ENCODE measurements at regions not wholly inside any gene's neighbourhood (a gene's known extent, or its start where the extent isn't known, plus 50 kb on each side); places are given as distances from the start of the nearest gene placed in this dataset.
"Not testable (repeated sequence)": the region's sequence is repeated elsewhere in the genome, so short reads cannot be mapped to it uniquely, and the experiment has no call there.

DNA sequence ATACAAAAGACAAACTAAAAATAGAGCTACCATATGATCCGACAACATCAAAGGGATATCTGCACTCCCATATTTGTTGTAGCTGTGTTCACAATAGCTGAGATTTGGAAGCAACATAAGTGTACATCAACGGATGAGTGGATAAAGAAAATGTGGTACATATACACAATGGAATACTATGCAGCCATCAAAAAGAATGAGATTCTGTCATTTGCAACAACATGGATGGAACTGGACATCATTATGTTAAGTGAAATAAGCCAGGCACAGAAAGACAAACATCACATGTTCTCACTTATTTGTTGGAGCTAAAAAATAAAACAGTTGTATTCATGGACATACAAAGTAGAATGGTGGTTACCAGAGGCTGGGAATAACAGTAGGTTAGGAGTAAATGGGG lies 527.0 kb downstream of the GLUD2 start:
- intact Hi-C loops (cut with DNase I): loop anchor here in 1 of 2 donors (5.0 kb wide), 1 partner anchor 1628 kb away; no protein-coding TSS in a partner anchor
- DNase-seq (ENCODE audit: low spot score): not testable (repeated sequence)

DNA sequence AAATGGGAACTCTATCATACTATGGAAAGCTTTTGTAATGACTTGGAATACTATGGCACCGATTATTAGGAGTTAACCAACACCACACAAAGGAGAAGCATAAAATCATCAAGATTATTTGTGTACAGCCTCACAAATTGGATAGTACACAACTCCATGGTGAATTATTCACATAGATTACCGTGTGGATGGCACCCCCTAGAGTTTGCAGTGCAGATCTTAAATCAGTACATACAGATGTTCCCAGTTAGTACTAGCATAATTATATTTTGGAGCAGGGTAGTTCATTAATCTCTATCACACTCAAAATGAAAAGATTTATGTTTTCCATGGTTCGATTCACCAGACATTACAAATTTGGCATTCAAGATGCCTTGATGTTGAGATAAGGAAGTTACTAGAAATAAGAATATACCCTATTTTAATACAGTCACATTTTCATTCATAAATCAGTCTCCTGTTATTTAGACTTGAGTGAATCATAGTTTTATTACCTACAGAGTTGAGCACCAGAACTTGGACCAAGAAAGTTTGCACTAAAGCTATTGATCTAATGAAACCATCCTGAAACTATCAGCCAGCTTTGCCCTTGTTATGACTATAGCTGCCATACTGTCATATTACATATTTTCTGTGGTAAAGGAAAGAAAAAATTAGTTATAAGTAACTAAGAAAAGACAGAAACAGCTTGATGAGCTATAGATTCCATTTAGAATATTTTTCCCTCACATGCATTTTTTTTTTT lies 531.8 kb downstream of the GLUD2 start:
- intact Hi-C loops (cut with DNase I): no loop called here
- no peak for DNase-seq (ENCODE audit: low spot score)

GRCh38 chrX:121581885-121582284 lies 534.5 kb downstream of the GLUD2 start:
- DNase-seq (ENCODE audit: low spot score): no peak
- intact Hi-C loops (cut with DNase I): no loop called here

- no peak for DNase-seq (ENCODE audit: low spot score)
- intact Hi-C loops (cut with DNase I): no loop called here
Observed at GRCh38 chrX:121585626-121586025, 538.2 kb downstream of the GLUD2 start.

GRCh38 chrX:121592884-121593283 lies 545.5 kb downstream of the GLUD2 start:
- DNase-seq (ENCODE audit: low spot score): no peak
- intact Hi-C loops (cut with DNase I): loop anchor here in 1 of 2 donors (2.0 kb wide), 1 partner anchor 48 kb away; no protein-coding TSS in a partner anchor

DNA sequence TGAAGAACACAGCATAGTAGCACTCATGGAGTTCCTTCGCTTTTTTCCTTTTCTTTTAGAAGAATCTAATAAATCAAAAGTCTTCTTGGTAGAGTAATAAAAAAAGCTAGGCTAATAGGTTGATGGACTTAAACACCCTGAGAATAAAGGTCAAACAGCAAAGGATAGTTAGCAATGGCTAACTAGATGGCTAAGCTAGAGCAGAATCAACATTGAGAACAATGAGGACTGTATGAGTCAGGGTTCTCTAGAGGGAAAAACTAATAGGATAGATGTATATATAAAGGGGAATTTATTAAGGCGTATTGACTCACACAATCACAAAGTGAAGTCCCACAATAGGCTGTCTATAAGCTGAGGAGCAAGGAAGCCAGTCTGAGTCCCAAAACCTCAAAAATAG lies 550.9 kb downstream of the GLUD2 start:
- DNase-seq (ENCODE audit: low spot score): no peak
- intact Hi-C loops (cut with DNase I): no loop called here

DNA sequence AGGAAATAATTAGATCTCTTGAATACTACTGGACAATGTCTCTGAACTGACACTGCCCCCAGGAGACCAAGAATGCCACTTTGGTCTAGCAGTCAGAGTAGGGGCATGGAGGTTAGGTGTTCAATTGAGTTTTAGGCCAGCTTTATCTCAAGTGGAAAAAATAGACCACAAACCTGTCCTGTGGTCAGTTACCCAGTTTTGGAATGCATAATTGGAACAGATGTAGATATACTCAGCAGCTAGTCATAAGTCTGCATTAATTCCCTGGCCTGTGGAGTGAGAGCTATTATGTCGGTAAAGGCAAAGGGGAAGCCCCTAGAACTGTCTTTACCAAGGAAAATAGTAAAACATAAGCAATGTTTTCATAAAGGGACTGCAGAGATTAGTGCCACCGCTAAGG lies 587.7 kb downstream of the GLUD2 start:
- DNase-seq (ENCODE audit: low spot score): no peak
- intact Hi-C loops (cut with DNase I): no loop called here

- intact Hi-C loops (cut with DNase I): no loop called here
- DNase-seq (ENCODE audit: low spot score): no peak
Observed at GRCh38 chrX:121639781-121640180, 592.4 kb downstream of the GLUD2 start.

GRCh38 chrX:121641560-121641959 lies 594.1 kb downstream of the GLUD2 start:
- intact Hi-C loops (cut with DNase I): no loop called here

GRCh38 chrX:121642415-121642814 lies 595.0 kb downstream of the GLUD2 start:
- DNase-seq (ENCODE audit: low spot score): no peak
- intact Hi-C loops (cut with DNase I): no loop called here

More at GRCh38 chrX:121641560-121641959, 594.1 kb downstream of the GLUD2 start:
- no peak for DNase-seq (ENCODE audit: low spot score)

DNA sequence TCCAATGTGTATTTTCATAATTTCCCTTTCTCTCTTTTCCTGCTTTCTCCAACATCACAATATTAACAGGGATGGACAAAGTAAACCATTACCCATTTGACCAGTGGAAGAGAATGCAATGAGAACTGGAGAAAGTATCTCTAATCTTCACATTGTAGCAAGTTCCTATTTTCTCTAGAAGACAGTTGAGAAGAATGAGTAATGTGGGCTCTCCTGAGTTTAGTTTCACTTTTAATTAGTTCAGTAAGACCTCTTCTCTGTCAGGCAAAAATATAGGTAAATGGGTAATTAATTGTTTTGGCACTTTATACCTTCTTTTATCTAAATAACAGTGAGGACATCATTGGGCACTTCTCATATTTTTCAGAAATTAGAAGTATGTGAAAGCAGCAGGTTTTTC lies 602.0 kb downstream of the GLUD2 start:
- intact Hi-C loops (cut with DNase I): no loop called here

GRCh38 chrX:121655276-121655675 lies 607.9 kb downstream of the GLUD2 start:
- DNase-seq (ENCODE audit: low spot score): no peak

More for the DNA sequence above, 602.0 kb downstream of the GLUD2 start:
- DNase-seq (ENCODE audit: low spot score): no peak

GRCh38 chrX:121666171-121666570 lies 618.8 kb downstream of the GLUD2 start:
- DNase-seq (ENCODE audit: low spot score): no peak
- intact Hi-C loops (cut with DNase I): no loop called here

More at GRCh38 chrX:121655276-121655675, 607.9 kb downstream of the GLUD2 start:
- intact Hi-C loops (cut with DNase I): no loop called here

DNA sequence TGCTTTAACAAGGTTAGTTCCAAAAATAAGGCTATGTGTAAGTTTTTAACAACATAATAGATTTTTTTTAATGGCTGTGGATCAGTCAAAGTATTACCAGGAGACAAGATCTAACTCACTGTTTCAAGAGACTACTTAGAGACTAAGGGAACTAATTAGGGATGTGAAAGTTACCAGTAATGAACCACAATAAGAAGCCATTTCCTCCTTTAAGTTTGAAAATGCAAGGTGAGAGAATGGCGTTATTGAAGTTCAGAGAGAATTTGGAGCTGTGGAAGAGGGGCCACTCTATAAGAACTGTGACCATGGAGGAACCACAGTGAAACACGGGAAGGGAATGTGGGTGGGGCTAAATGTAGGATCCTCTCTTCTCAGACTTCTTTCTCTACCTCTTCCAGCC lies 624.2 kb downstream of the GLUD2 start:
- no peak for DNase-seq (ENCODE audit: low spot score)

GRCh38 chrX:121709236-121709635 lies 661.8 kb downstream of the GLUD2 start:
- intact Hi-C loops (cut with DNase I); DNase-seq (ENCODE audit: low spot score): not testable (repeated sequence)

More for the DNA sequence above, 624.2 kb downstream of the GLUD2 start:
- intact Hi-C loops (cut with DNase I): no loop called here

DNA sequence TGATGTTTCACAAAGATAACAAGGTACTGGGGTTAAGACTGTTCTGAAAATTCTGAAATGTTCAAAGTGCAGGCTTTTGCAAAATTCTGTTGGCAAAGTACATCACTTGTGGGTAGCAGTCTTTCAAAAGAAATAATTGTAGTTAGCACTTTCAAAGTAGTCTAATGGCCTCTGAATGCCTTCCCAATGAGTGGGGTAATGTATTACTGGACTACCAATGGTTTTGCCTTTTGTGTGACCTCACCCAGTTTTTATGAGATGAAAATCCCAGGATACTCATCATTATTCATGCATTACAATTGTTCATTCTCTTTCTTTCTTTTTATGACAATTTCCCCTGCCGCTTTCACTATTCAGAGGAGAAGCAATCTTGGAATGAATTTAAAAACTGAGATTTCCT lies 686.1 kb downstream of the GLUD2 start:
- intact Hi-C loops (cut with DNase I): no loop called here
- no peak for DNase-seq (ENCODE audit: low spot score)

DNA sequence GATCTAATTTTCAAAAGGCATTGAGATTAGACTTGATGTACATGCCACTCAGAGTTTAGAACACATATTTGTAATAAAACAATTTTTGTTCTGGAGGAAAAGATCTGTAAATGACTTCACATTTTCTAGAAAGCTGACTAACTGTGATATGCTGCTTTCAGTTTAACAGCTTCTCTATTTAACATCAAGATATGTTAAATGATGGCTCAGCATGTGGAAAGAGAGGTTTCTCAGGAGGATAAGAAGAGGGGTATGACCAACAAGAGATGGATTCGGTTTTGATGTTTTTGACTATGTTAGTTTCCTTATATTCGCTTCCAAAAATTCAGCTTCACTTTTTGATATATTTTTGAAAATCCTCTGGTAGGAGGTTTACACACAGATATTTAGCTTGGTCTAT lies 698.7 kb downstream of the GLUD2 start:
- DNase-seq (ENCODE audit: low spot score): no peak
- intact Hi-C loops (cut with DNase I): no loop called here

DNA sequence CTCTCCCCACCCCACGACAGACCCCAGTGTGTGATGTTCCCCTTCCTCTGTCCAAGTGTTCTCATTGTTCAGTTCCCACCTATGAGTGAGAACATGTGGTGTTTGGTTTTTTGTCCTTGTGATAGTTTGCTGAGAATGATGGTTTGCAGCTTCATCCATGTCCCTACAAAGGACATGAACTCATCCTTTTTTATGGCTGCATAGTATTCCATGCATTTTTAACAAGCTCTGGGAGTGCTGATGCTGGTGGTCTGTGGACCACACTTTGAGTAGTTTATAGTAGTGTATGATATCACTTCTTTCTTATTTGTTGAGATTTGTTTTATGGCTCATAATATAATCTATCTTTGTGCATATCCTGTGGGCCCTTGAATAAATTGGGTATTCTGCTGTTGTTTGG lies 706.2 kb downstream of the GLUD2 start:
- DNase-seq (ENCODE audit: low spot score); intact Hi-C loops (cut with DNase I): not testable (repeated sequence)

DNA sequence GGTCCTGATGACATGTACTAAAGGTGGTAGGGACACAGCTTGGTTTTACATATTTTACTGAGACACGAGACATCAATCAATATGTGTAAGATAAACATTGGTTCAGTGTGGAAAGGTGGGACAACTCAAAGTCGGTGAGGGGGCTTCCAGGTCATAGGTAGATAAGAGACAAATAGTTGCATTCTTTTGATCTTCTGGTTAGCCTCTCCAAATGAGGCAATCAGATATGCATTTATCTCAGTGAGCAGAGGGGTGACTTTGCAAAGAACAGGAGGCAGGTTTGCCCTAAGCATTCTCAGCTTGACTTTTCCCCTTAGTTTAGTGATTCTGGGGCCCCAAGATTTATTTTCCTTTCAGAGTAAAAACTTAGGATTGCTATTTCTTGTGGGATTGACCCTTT lies 706.9 kb downstream of the GLUD2 start:
- intact Hi-C loops (cut with DNase I): no loop called here
- no peak for DNase-seq (ENCODE audit: low spot score)

- no peak for DNase-seq (ENCODE audit: low spot score)
- intact Hi-C loops (cut with DNase I): no loop called here
Observed at GRCh38 chrX:121755541-121755940, 708.1 kb downstream of the GLUD2 start.

- intact Hi-C loops (cut with DNase I): no loop called here
Observed at GRCh38 chrX:121761845-121762244, 714.4 kb downstream of the GLUD2 start.

More at GRCh38 chrX:121761845-121762244, 714.4 kb downstream of the GLUD2 start:
- DNase-seq (ENCODE audit: low spot score): no peak
